NK-92 treated with Interleukin-12 subunit alpha and Interleukin-12 subunit beta, amount 100 ng/mL, for 24 hours (cell line): ENCODE measurements at regions not wholly inside any gene's neighbourhood (a gene's known extent, or its start where the extent isn't known, plus 50 kb on each side); places are given as distances from the start of the nearest gene placed in this dataset.
A peak's percentile ranks its signal among the peaks of the same experiment; 100 is the strongest.
"Not testable (repeated sequence)": the region's sequence is repeated elsewhere in the genome, so short reads cannot be mapped to it uniquely, and the experiment has no call there.

ENCODE experiments used
- DNase-seq: peaks from one replicate; lab custom pipeline; 2025; lab: John Stamatoyannopoulos, UW

DNA sequence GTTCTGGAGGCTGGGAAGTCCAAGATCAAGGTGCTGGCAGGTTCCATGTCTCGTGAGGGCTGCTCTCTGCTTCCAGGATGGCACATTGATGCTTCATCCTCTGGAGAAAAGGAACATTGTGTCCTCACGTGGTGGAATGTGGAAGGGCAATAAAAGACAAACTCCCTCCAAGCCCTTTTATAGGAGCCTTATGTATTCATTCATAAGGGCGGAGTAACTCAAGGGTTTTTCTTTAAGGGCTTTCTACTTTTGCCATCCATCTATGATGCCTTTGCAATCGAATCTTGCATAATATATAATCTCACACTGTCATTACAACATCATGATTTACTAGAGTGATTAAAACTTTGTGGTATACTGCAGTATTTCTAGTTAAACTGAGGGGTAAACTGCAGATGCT is 132.7 kb upstream of the DDHD1 start:
- no peak for DNase-seq

DNA sequence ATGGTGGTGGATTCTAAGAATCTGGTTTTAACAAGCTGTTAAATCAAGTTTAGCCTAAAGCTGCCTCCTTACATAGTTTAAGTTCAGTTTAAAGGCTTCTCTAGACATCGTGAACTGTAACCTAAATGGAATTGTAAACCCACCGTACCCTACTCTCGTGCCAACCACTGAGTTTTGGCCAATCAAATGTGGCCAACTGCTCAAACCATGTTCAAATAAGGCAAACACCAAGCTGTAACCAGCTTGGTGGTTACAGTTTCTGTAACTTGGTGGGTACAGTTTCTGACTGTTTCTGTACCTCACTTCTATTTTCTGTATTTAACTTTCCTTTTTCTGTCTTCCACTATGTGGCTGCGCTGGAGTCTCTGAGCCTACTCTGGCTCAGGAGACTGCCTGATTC is 131.9 kb upstream of the DDHD1 start:
- DNase-seq = no peak

DNA sequence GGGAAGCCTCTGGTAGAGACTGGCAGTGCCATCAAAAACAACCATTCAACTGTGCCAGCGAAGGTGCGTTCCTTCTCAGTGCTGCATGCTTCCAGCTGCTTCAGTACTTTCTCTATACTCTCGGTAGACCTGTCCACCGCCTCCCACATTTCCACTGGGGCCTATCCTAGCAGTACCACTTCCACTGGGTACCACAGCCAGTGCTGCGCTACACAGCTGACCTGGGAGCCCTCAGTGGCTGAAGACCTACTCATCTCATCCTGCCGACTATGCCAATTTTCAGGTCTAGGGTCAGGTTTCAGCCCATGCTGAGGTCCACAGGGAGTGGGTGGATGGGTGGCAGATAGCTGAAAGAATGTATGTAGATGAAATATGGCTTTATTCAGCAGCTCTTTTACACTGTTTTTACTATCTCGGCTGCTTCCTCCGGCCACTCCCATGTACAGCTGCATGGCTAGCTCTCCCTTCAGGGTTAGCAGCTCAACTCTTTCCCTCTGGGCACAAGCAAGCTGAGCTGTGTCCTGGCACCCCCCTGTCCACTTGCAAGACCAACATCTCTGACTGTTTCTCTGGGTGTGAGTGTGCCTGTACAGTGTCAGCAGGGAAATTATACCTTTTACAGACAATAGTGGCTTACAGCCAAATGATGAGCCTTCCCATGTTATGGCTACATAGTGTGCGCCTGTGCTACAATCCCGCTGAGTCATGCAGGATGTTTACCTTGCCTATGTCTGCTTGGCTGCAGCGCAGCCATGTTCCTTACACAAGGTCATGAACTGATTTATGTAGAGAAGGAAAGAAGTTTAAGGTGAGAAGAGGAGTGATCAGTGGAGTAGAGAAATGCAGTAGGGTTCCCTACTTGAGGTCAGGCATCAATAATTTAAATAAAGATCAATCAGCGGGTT is 125.7 kb upstream of the DDHD1 start:
- no peak for DNase-seq

DNA sequence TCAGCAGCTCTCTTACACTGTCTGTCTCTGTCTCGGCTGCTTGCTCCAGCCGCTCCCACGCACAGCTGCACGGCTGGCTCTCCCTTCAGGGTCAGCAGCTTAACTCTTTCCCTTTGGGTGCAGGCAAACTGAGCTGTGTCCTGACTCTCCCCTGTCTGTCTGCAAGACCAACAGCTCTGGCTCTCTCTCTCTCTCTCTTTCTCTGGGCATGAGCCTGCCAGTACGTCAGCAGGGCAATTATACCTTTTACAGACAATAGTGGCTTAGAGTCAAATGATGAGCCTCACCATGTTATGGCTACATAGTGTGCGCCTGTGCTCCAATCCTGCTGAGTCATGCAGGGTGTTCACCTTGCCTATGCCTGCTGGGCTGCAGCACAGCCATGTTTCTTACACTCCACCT is 120.5 kb upstream of the DDHD1 start:
- no peak for DNase-seq

DNA sequence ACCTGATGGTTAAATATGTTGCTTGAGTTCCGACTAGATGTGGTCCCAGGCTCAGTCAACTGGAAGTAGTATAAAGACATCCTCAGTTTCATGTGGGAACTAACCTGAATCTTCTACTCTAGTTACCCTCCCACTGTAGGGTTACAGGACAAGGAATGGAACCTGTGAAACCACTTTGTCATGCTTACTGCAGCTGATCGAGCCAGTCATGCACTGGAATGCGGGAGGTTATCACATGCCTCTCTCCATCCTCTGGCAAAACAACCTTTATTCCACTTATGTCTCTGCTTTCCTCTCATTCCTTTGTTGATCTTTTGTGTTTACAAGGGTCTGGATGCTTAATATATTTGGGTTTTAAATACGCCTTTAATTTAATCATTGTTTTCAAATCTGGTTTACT is 111.9 kb upstream of the DDHD1 start:
- no peak for DNase-seq

DNA sequence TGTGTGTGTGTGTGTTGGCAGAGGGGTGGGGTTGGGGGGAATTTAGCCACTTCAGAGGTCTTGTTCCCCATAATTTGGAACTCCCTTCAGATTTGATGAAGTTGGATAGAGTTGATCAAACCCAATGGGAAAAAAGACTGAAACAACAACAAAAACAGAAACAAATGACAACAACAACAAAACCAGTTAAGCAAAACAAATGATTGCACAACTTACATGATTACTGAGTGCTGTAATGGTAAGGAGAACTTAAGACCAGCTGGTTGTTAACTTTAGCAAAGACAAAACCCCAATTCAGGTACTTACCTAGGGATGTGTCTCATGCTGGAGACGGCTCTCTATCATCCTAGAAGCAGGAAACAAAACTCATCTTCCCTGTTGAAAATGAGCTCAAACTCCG is 107.8 kb upstream of the DDHD1 start:
- DNase-seq = no peak

DNA sequence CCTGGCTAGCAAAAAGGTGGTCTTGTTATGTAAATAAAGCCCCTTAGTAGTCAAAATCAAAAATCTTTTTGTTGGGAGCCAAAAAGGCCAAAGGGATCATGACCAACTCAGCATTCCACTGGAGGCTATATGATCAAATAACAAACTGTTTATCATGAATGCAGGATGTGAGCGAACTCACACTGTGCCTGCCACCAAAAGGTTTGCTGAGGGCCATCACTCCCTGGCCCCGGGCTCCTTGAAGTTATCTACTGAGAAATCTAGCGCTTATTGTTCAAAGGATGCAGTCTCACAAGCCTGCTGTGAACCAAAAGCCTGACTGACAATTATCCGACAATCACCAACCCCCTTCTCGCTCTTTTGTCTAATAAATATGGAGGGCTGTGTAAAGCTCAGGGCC is 107.2 kb upstream of the DDHD1 start:
- no peak for DNase-seq

- no peak for DNase-seq
Measured at GRCh38 chr14:53252141-53252540, 99.0 kb upstream of the DDHD1 start.

DNA sequence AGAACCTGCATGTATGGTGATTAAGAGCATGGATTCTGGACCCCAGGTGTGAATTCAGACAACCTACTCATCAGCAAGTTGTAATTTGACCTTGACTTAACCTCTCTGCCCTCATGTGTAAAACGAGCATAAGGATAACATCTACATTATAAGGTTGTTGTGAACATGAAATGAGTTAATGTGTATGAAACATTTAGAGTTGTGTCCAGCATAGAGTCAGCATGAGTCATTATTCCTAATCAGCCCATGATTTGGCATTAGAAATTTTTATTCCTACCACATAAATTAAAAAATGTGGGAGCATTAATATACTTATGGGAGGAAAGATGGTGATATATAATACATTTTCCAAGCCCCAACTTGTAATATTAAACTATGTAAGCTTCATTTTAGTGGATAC is 95.9 kb upstream of the DDHD1 start:
- no peak for DNase-seq

DNA sequence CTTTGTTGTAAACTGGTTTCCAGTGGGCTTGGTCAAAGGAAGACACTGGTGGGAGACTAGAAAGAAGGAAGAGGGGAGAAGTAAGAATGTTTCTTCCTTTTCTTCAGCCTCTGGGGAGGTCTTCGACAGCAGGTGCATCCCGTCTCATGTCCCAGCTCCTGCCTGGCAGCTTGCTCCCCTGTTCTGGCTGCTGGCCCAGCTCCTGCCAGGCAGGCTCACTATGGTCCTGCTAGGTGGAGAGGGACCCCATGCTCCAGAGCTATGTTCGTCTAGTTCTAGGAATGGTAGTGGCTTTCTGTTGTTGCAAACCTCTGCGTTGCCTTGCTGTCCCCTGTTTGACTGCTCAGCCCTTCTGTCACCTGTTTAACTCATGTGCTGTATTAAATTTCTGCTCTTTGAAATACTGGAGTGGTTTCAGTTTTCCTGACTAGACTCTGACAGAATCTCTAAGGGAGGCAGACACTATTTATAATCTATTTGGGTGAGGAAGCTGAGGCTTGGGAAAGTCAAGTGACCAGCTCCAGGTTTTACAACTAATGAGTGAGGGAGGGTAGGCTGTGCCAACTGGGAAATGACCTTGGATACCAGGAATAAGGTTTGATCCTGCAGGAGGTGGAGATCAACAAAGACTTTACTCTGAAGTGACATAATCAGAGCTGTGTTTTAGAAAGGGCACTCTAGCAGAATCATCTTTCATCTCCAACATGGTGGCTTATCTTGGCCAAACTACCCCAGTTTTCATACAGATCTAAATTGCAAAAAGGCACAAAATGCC is 94.7 kb upstream of the DDHD1 start:
- no peak for DNase-seq

DNA sequence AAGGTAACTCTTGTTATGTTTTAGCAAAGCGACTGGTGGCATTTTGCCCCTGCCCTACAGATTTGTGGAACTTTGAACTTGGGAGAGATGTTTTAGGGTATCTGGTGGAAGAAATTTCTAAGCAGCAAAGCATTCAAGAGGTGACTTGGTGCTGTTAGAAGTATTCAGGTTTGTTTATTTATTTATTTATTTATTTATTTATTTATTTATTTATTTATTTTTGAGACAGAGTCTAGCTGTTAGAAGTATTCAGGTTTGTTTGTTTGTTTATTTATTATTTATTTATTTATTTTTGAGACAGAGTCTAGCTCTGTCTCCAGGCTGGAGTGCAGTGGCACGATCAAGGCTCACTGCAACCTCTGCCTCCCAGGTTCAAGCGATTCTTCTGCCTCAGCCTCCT is 89.8 kb upstream of the DDHD1 start:
- not testable (repeated sequence) for DNase-seq

DNA sequence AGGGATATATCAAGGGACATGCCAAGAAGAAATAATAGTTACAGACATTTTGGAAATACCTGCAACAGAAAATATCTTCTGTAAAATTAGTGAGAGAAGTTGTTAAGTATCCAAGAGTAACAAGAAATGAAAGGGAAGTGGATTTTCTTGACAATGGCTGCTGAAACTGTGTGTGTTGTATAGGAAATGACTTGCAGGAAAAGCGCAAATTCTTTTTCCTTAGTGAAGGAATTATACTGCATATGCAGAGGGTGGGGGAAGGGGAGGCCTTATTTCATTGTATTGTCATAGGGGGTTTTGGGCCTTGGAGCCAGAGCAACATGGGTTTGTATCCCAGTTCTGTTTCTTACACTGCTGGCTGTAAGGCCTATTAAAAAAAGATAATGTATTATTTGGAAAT is 84.4 kb upstream of the DDHD1 start:
- DNase-seq = no peak

- DNase-seq = no peak
Measured at GRCh38 chr14:53236708-53237107, 83.6 kb upstream of the DDHD1 start.

DNA sequence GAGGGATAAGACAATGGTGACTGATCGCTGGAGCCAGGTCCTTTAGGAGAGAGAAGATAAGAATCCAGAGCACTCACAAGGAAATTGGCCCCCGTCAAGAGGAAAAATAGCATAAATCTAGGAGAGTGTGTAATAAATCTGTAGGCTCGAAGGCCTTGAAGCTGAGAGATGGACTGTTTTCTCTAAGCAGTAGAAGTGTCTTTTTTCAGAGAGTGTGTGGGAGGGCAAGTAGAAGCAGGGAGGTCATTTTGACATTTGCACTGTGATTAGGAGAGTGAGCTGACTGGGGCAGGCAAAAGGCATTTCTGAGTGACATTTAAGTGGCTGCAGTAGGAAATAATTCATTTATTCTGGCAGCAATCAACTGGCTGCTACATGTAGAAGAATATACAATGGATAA is 78.0 kb upstream of the DDHD1 start:
- no peak for DNase-seq

GRCh38 chr14:53228966-53229365 is 75.8 kb upstream of the DDHD1 start:
- DNase-seq = no peak

DNA sequence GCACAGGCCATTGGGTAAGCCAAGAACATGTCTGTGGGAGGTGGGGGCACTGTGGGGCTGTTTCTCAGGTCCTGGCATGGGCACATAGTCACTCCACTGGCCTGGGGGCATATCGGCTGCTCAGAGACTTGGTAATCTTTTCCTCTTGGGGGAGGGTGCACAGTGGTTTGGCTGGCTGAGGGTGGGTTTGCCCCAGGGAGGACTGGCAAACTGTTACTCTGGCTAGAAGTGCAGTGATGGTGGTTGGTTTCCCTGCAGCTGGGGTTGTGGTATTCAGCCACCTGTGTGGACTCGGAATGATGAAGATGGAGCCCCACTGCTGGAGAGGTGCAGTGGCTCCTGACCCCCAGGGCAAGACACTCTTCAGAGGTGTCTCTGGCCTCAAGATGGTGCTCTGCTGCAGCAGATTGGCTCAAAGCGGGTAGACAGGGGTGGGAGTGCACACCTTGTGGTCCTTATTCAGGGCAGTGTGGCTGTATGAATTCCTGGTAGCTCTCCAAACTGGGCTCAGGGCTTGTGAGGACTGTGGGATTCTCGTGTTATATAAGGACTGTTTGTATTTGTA is 74.1 kb upstream of the DDHD1 start:
- no peak for DNase-seq

GRCh38 chr14:53226553-53226952 is 73.4 kb upstream of the DDHD1 start:
- DNase-seq = no peak

GRCh38 chr14:53220914-53221313 is 67.8 kb upstream of the DDHD1 start:
- no peak for DNase-seq

- no peak for DNase-seq
Measured at GRCh38 chr14:53218161-53218560, 65.0 kb upstream of the DDHD1 start.

DNA sequence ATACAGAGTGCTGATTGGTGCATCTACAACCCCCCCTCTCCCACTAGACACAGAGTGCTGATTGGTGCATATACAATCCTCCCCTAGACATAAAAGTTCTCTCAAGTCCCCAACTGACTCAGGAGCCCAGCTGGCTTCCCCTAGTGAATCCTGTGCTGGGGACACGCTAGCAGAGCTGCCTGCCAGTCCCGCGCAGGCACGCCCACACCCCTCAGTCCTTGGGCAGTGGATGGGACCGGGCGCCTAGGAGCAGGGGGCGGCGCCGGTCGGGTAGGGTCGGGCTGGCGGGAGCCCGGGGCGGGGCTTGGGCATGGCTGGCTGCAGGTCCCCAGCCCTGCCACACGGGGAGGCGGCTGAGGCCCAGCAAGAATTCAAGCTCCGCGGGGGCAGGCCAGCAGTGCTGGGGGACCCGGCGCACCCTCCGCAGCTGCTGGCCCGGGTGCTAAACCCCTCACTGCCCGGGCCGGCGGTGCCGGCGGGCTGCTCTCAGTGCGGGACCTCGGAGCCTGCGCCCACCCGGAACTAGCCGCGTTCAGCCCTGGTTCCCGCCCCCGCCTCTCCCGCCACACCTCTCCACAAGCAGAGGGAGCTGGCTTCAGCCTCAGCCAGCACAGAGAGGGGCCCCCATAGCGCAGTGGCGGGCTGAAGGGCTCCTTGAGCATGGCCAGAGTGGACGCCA is 64.3 kb upstream of the DDHD1 start:
- peak; percentile 62 for DNase-seq

DNA sequence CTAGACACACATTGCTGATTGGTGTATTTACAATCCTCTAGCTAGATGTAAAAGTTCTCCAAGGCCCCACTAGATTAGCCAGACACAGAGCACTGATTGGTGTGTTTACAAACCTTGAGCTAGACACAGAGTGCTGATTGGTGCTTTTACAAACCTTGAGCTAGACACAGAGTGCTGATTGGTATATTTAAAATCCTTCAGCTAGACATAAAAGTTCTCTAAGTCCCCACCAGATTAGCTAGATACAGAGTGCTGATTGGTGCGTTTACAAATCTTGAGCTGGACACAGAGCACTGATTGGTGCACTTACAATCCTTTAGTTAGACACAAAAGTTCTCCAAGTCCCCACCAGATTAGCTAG is 63.8 kb upstream of the DDHD1 start:
- not testable (repeated sequence) for DNase-seq

- not testable (repeated sequence) for DNase-seq
Measured at GRCh38 chr14:53216478-53216877, 63.4 kb upstream of the DDHD1 start.

GRCh38 chr14:53215101-53215500 is 62.0 kb upstream of the DDHD1 start:
- DNase-seq = no peak
